Prostate gland (tissue), 2 donors: ENCODE measurements at regions not wholly inside any gene's neighbourhood (a gene's known extent, or its start where the extent isn't known, plus 50 kb on each side); places are given as distances from the start of the nearest gene placed in this dataset.

Source experiments
- CTCF ChIP-seq, 4 experiments: fragments of 200-600 bp in 2 of 4; fragments of 450-650 bp in 2 of 4; sonication (generic) in 2 of 4; IDR thresholded peaks; 1 replicate in 3 of 4; 2 replicates in 1 of 4; pipeline ENCODE4 v1.5.1; 2016 to 2019; ENCODE audit warnings: antibody characterized with exemption in 4 of 4, mild to moderate bottlenecking in 2 of 4, moderate library complexity in 2 of 4
- POLR2AphosphoS5 ChIP-seq: sonication (generic); formaldehyde crosslinking; IDR thresholded peaks from one replicate; pipeline ENCODE4 v1.6.1; 2017; ENCODE audit warnings: antibody characterized with exemption

GRCh38 chr1:198811449-198811848, 172.6 kb downstream of the PTPRC start:
- TF ChIP-seq CTCF (IDR thresholded peaks at IDR 0.05) (no peak), POLR2AphosphoS5 (no peak)
